ENCODE measurements at regions not wholly inside any gene's neighbourhood (a gene's known extent, or its start where the extent isn't known, plus 50 kb on each side); places are given as distances from the start of the nearest gene placed in this dataset.

DNA sequence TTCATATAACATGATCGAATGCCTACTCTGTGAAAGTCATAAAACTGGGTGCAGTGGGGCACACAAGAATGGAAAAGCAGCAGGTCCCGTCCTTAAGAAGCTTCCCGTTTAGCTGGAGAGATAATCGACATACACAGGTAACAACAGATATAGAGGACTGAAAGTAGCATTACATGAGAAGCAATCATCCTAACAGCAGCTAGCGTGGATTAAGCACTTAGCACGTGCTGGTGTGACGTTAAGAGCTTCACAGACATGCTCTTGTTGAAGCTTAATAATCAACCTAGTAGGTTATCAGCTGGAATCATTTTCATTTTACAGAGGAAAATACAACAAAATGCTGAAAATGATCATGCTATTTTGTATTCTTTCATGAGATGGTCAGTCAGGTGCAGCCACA is 184.8 kb downstream of the GPAM start:
- no peak for TF ChIP-seq CTCF (IDR thresholded peaks at IDR 0.05)
- no peak for TF ChIP-seq POLR2AphosphoS5 (IDR thresholded peaks at IDR 0.05)
- TF ChIP-seq EP300 (IDR thresholded peaks at IDR 0.05), result no peak

All from upper lobe of left lung (tissue), 4 donors.